Erythroblast (primary cell): ENCODE measurements at regions not wholly inside any gene's neighbourhood (a gene's known extent, or its start where the extent isn't known, plus 50 kb on each side); places are given as distances from the start of the nearest gene placed in this dataset.

Experiments
- GATA1 ChIP-seq: IDR thresholded peaks from 2 replicates; pipeline ENCODE4 v1.6.1; 2011; ENCODE audit warnings: low read depth, mild to moderate bottlenecking, control low read depth, low read length, moderate library complexity
- POLR2A ChIP-seq: IDR thresholded peaks from 2 replicates; pipeline ENCODE4 v1.6.1; 2011; ENCODE audit warnings: mild to moderate bottlenecking, low read length

DNA sequence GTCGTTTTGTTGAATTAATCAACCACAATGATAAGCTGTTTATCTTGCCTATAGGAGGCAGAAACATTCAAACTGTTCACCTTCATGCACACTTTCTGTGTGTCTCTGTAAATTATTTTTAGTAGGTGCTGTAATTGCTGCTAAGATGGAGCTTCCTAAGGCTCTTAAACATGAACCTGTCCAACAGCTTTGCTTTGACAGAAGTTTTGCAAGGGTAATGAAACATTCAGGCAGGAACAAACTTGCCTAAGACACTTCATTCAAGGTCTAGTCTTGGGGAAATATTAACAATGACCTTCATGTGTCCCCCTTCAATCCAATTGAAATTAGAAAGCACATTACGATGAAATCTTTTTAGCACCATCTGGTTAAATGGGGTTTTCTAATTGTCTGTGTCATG lies 156.1 kb downstream of the DIPK2A start:
- TF ChIP-seq GATA1: no peak
- no peak for TF ChIP-seq POLR2A
